Heart left ventricle (tissue), 13 donors: ENCODE measurements at regions not wholly inside any gene's neighbourhood (a gene's known extent, or its start where the extent isn't known, plus 50 kb on each side); places are given as distances from the start of the nearest gene placed in this dataset.

Experiments used
- POLR2A ChIP-seq, 2 donors: fragments of 450-650 bp; IDR thresholded peaks; one replicate each; pipeline ENCODE4 v1.6.1; 2017; ENCODE audit warnings: antibody characterized with exemption in 2 of 2, mild to moderate bottlenecking in 2 of 2, moderate library complexity in 2 of 2
- TF ChIP-seq, protein P1 (sequence below), 12 donors: fragments of 200-600 bp; sonication (generic) in 4 of 12; IDR thresholded peaks; one replicate each; pipeline versions ENCODE4 v1.5.0 to v1.8.0; 2018 to 2022; ENCODE audit warnings: antibody characterized with exemption in 12 of 12, mild to moderate bottlenecking in 5 of 12
- donor health status: ischemic (EF 13 %, LVEDD 7.1; RV severe dilation, severe dysfunction).
- donor health status: DM: no; HTN: yes; CAD: no.
- donor health status: DM: no; HTN: no; CAD: no.
- donor health status: ischemic (EF 25% LVEDD 6.9; RV normal size, moderate dysfunction).
- donor health status: ischemic (EF 25% LVEDD 5.7; RV mildly dilated, moderate dysfunction).
- donor health status: ischemic (EF 35%, LVEDD 5.7; RV mildly dilated, moderate dysfunction).
- donor health status: nonischemic (EF 11% LVEDD 7.7; RV severe dilation, severe dysfunction).
- donor health status: DM: yes; HTN: yes; CAD: no.
- donor health status: PGD.
- donor health status: ischemic (EF 29% LVEDD 5.4; RV normal size, mild dysfunction).
- donor health status: nonischemic (EF 23%, LVEDD 6.1; RV moderate dilation, normal function).

DNA sequence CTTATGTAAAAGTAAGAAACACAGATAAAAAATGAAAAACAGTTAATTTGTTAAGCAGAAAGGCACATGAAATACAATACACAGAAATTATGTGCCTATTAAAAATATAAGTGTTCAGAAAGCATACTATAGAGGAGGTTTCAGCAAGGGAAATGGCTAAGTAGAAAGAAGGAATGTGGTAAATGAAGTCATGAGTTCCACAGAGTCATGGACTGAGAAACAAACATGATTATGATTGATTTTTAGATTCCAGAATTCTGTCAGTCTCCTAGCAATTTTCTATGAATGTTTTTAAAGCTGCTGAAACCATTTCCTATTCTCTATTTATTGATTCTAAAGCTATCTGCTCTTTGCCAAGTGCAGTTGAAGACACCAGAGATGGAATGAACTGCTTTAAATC is 1398.4 kb downstream of the ARAP2 start:
- TF ChIP-seq, protein P1, sequence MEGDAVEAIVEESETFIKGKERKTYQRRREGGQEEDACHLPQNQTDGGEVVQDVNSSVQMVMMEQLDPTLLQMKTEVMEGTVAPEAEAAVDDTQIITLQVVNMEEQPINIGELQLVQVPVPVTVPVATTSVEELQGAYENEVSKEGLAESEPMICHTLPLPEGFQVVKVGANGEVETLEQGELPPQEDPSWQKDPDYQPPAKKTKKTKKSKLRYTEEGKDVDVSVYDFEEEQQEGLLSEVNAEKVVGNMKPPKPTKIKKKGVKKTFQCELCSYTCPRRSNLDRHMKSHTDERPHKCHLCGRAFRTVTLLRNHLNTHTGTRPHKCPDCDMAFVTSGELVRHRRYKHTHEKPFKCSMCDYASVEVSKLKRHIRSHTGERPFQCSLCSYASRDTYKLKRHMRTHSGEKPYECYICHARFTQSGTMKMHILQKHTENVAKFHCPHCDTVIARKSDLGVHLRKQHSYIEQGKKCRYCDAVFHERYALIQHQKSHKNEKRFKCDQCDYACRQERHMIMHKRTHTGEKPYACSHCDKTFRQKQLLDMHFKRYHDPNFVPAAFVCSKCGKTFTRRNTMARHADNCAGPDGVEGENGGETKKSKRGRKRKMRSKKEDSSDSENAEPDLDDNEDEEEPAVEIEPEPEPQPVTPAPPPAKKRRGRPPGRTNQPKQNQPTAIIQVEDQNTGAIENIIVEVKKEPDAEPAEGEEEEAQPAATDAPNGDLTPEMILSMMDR (IDR thresholded peaks at IDR 0.05), result no peak
- no peak for TF ChIP-seq POLR2A (IDR thresholded peaks at IDR 0.05)
